ENCODE measurements at regions not wholly inside any gene's neighbourhood (a gene's known extent, or its start where the extent isn't known, plus 50 kb on each side); places are given as distances from the start of the nearest gene placed in this dataset.

GRCh38 chr1:50328552-50328951 lies 94.7 kb downstream of the DMRTA2 start:
- Histone ChIP-seq H3K4me3 (ENCODE audit: low read depth, low read length) (no peak overlapping the region), H3K9me3 (ENCODE audit: control insufficient read depth, insufficient read depth, low read depth, low read length) (no peaks in the 10 kb centered on the region), H3K27ac (ENCODE audit: extremely low read depth, low read depth, low read length) (no peak overlapping the region), H3K4me1 (ENCODE audit: control insufficient read depth, insufficient read depth, low read length) (no peaks in the 10 kb centered on the region), H3K36me3 (ENCODE audit: control insufficient read depth in 2 of 2, insufficient read depth in 1 of 2, low read length in 2 of 2) (no peaks in the 10 kb centered on the region)
- TF ChIP-seq ZNF133 (tag by site-specific recombination; IDR thresholded peaks at IDR 0.05) (no peak), ZNF138 (tag by site-specific recombination; IDR thresholded peaks at IDR 0.05; ENCODE audit: borderline replicate concordance) (no peak), RBAK (tag by site-specific recombination; IDR thresholded peaks at IDR 0.05) (no peak), CTCF (tag by site-specific recombination; IDR thresholded peaks at IDR 0.05) (no peak), PRDM1 (tag by site-specific recombination; IDR thresholded peaks at IDR 0.05) (no peak), WT1 (tag by site-specific recombination; IDR thresholded peaks at IDR 0.05) (no peak), ZNF121 (tag by site-specific recombination; IDR thresholded peaks at IDR 0.05) (no peak), ZNF701 (tag by site-specific recombination; IDR thresholded peaks at IDR 0.05) (no peak)
- TF ChIP-seq, protein P1, sequence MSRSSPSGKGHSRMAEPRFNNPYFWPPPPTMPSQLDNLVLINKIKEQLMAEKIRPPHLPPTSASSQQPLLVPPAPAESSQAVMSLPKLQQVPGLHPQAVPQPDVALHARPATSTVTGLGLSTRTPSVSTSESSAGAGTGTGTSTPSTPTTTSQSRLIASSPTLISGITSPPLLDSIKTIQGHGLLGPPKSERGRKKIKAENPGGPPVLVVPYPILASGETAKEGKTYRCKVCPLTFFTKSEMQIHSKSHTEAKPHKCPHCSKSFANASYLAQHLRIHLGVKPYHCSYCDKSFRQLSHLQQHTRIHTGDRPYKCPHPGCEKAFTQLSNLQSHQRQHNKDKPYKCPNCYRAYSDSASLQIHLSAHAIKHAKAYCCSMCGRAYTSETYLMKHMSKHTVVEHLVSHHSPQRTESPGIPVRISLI (tag by site-specific recombination; IDR thresholded peaks at IDR 0.05) = no peak
- POLR2A ChIA-PET = no interaction called here
- CTCF ChIA-PET = no interaction called here

- TF ChIP-seq ZNF146 (tag by site-specific recombination; IDR thresholded peaks at IDR 0.05) = no peak
- TF ChIP-seq ZNF324 (tag by site-specific recombination; IDR thresholded peaks at IDR 0.05) = no peak
- TF ChIP-seq ZNF660 (tag by site-specific recombination; IDR thresholded peaks at IDR 0.05) = no peak
- TF ChIP-seq, protein P2, sequence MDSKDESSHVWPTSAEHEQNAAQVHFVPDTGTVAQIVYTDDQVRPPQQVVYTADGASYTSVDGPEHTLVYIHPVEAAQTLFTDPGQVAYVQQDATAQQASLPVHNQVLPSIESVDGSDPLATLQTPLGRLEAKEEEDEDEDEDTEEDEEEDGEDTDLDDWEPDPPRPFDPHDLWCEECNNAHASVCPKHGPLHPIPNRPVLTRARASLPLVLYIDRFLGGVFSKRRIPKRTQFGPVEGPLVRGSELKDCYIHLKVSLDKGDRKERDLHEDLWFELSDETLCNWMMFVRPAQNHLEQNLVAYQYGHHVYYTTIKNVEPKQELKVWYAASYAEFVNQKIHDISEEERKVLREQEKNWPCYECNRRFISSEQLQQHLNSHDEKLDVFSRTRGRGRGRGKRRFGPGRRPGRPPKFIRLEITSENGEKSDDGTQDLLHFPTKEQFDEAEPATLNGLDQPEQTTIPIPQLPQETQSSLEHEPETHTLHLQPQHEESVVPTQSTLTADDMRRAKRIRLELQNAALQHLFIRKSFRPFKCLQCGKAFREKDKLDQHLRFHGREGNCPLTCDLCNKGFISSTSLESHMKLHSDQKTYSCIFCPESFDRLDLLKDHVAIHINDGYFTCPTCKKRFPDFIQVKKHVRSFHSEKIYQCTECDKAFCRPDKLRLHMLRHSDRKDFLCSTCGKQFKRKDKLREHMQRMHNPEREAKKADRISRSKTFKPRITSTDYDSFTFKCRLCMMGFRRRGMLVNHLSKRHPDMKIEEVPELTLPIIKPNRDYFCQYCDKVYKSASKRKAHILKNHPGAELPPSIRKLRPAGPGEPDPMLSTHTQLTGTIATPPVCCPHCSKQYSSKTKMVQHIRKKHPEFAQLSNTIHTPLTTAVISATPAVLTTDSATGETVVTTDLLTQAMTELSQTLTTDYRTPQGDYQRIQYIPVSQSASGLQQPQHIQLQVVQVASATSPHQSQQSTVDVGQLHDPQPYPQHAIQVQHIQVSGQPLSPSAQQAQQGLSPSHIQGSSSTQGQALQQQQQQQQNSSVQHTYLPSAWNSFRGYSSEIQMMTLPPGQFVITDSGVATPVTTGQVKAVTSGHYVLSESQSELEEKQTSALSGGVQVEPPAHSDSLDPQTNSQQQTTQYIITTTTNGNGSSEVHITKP (tag by site-specific recombination; IDR thresholded peaks at IDR 0.05) = no peak
- no peak for TF ChIP-seq ZNF16 (tag by site-specific recombination; IDR thresholded peaks at IDR 0.05; ENCODE audit: low read depth)
- TF ChIP-seq ZFP41 (tag by site-specific recombination; IDR thresholded peaks at IDR 0.05; ENCODE audit: borderline replicate concordance) = no peak
- TF ChIP-seq ZSCAN4 (tag by site-specific recombination; IDR thresholded peaks at IDR 0.05) = no peak
- no peak for TF ChIP-seq ZNF645 (tag by site-specific recombination; IDR thresholded peaks at IDR 0.05)
- Histone ChIP-seq H3K27ac (ENCODE audit: extremely low read depth, low read depth, low read length) (no peak overlapping the region), H3K4me3 (ENCODE audit: low read depth, low read length) (no peak overlapping the region), H3K4me1 (ENCODE audit: control insufficient read depth, insufficient read depth, low read length) (no peaks in the 10 kb centered on the region), H3K36me3 (ENCODE audit: control insufficient read depth in 2 of 2, insufficient read depth in 1 of 2, low read length in 2 of 2) (no peaks in the 10 kb centered on the region), H3K9me3 (ENCODE audit: control insufficient read depth, insufficient read depth, low read depth, low read length) (no peaks in the 10 kb centered on the region)
- CTCF ChIA-PET = interaction anchor here (0.7 to 1.2 kb wide), 2 partner anchors 23 to 379 kb away, joined by 3 to 4 read pairs; no protein-coding TSS in a partner anchor
- POLR2A ChIA-PET = no interaction called here
Measured at GRCh38 chr1:50326026-50326425, 97.2 kb downstream of the DMRTA2 start.
